Erythroblast (primary cell): ENCODE measurements at regions not wholly inside any gene's neighbourhood (a gene's known extent, or its start where the extent isn't known, plus 50 kb on each side); places are given as distances from the start of the nearest gene placed in this dataset.

ENCODE experiments used
- GATA1 ChIP-seq: IDR thresholded peaks from 2 replicates; pipeline ENCODE4 v1.6.1; 2011; ENCODE audit warnings: low read depth, mild to moderate bottlenecking, control low read depth, low read length, moderate library complexity
- POLR2A ChIP-seq: IDR thresholded peaks from 2 replicates; pipeline ENCODE4 v1.6.1; 2011; ENCODE audit warnings: mild to moderate bottlenecking, low read length

- TF ChIP-seq POLR2A (no peak), GATA1 (no peak)
Observed at GRCh38 chr4:11596989-11597388, 168.3 kb upstream of the HS3ST1 start.
